Activated CD8-positive, alpha-beta memory T cell treated with anti-CD3 and anti-CD28 coated beads for 48 hours (primary cell): ENCODE measurements at regions not wholly inside any gene's neighbourhood (a gene's known extent, or its start where the extent isn't known, plus 50 kb on each side); places are given as distances from the start of the nearest gene placed in this dataset.
"Not testable (repeated sequence)": the region's sequence is repeated elsewhere in the genome, so short reads cannot be mapped to it uniquely, and the experiment has no call there.

Experiments used
- DNase-seq, 3 experiments: peaks; one replicate each; pipeline ENCODE4 v3.0.0-alpha.2; 2020; ENCODE audit warnings: low read depth in 2 of 3, low spot score in 2 of 3

- DNase-seq: no peak
Observed at GRCh38 chr15:62406305-62406891, 241.3 kb upstream of the C2CD4B start.

- DNase-seq: no peak
Observed at GRCh38 chr15:62407216-62407615, 242.1 kb upstream of the C2CD4B start.

- no peak for DNase-seq
Observed at GRCh38 chr15:62407962-62408361, 242.9 kb upstream of the C2CD4B start.

GRCh38 chr15:62409466-62409865, 244.4 kb upstream of the C2CD4B start:
- no peak for DNase-seq

GRCh38 chr15:62412686-62413085, 247.6 kb upstream of the C2CD4B start:
- no peak for DNase-seq

GRCh38 chr15:62413153-62413552, 248.1 kb upstream of the C2CD4B start:
- DNase-seq: no peak

GRCh38 chr15:62413786-62414185, 248.7 kb upstream of the C2CD4B start:
- DNase-seq: no peak

- DNase-seq: no peak
Observed at GRCh38 chr15:62415498-62415897, 250.4 kb upstream of the C2CD4B start.

- no peak for DNase-seq
Observed at GRCh38 chr15:62416526-62416925, 251.4 kb upstream of the C2CD4B start.

GRCh38 chr15:62417439-62417838, 252.4 kb upstream of the C2CD4B start:
- no peak for DNase-seq

GRCh38 chr15:62418496-62418895, 253.4 kb upstream of the C2CD4B start:
- DNase-seq: not testable (repeated sequence)

GRCh38 chr15:62419192-62419591, 254.1 kb upstream of the C2CD4B start:
- DNase-seq: no peak

GRCh38 chr15:62420371-62420770, 255.3 kb upstream of the C2CD4B start:
- not testable (repeated sequence) for DNase-seq

- DNase-seq: no peak
Observed at GRCh38 chr15:62421289-62421688, 256.2 kb upstream of the C2CD4B start.

GRCh38 chr15:62426387-62426956, 261.4 kb upstream of the C2CD4B start:
- DNase-seq: no peak

- DNase-seq: no peak
Observed at GRCh38 chr15:62428259-62428658, 263.2 kb upstream of the C2CD4B start.

GRCh38 chr15:62428851-62429598, 263.9 kb upstream of the C2CD4B start:
- DNase-seq: no peak

GRCh38 chr15:62430056-62430455, 265.0 kb upstream of the C2CD4B start:
- DNase-seq: no peak

- DNase-seq: no peak
Observed at GRCh38 chr15:62430552-62430951, 265.5 kb upstream of the C2CD4B start.

- no peak for DNase-seq
Observed at GRCh38 chr15:62431008-62431797, 266.1 kb upstream of the C2CD4B start.

GRCh38 chr15:62431817-62432216, 266.7 kb upstream of the C2CD4B start:
- no peak for DNase-seq
